IMR-90 (cell line): ENCODE measurements at regions not wholly inside any gene's neighbourhood (a gene's known extent, or its start where the extent isn't known, plus 50 kb on each side); places are given as distances from the start of the nearest gene placed in this dataset.

Source experiments
- ATAC-seq: fragments of 200-7000 bp; cut with Tn5 transposase; 2 replicates; pipeline ENCODE4 v1.9.1; 2020; ENCODE audit warnings: low read depth, mild to moderate bottlenecking, moderate library complexity
- BruUV-seq: library from RNA; stranded (reverse); fragments of 400-500 nt; replicated peaks from 2 replicates; lab custom pipeline; 2021; lab: Mats Ljungman, UMichigan
- CTCF ChIA-PET: fragments of 300-600 bp; formaldehyde crosslinking; extraction: SDS; loops from one replicate; lab custom pipeline; 2021; ENCODE audit warnings: antibody characterized with exemption; lab: Yijun Ruan, JAX
- POLR2A ChIA-PET: fragments of 300-600 bp; sonication (Branson Sonifier 250); formaldehyde crosslinking; loops from one replicate; lab custom pipeline; 2022; ENCODE audit warnings: antibody characterized with exemption; ENCODE audit not compliant: unreplicated experiment; lab: Charles Lee
- DNase-seq: peaks from one replicate; pipeline ENCODE4 v3.0.0; 2013
- H2AFZ ChIP-seq: replicated peaks from 2 replicates; pipeline ENCODE3; 2013; ENCODE audit warnings: low read length, mild to moderate bottlenecking; ENCODE audit not compliant: poor library complexity
- H2AK5ac ChIP-seq: 2 replicates; pipeline ENCODE4 v1.6.1; 2013; ENCODE audit warnings: low read depth, low read length, inconsistent platforms
- H2AK9ac ChIP-seq: replicated peaks from 2 replicates; pipeline ENCODE3; 2013; ENCODE audit warnings: mild to moderate bottlenecking, low read depth, low read length, moderate library complexity; ENCODE audit not compliant: poor library complexity
- H2BK120ac ChIP-seq: 2 replicates; pipeline ENCODE4 v1.6.1; 2013; ENCODE audit warnings: low read depth, low read length, inconsistent platforms
- H2BK15ac ChIP-seq: 3 replicates; pipeline ENCODE4 v1.6.1; 2013; ENCODE audit warnings: low read depth, low read length, inconsistent platforms
- H2BK20ac ChIP-seq: 2 replicates; pipeline ENCODE4 v1.6.1; 2013; ENCODE audit warnings: low read depth, mild to moderate bottlenecking, inconsistent platforms, low read length, moderate library complexity
- H2BK5ac ChIP-seq: 2 replicates; pipeline ENCODE4 v1.6.1; 2013; ENCODE audit warnings: mild to moderate bottlenecking, low read depth, low read length, inconsistent platforms; ENCODE audit not compliant: poor library complexity, severe bottlenecking
- H3K14ac ChIP-seq: replicated peaks from 2 replicates; pipeline ENCODE4 v1.6.1; 2013; ENCODE audit warnings: low read depth, low read length, inconsistent platforms
- H3K18ac ChIP-seq: 2 replicates; pipeline ENCODE4 v1.6.1; 2013; ENCODE audit warnings: low read depth, low read length, control low read depth
- H3K23ac ChIP-seq: 2 replicates; pipeline ENCODE4 v1.6.1; 2013; ENCODE audit warnings: low read depth, low read length, inconsistent platforms
- H3K27ac ChIP-seq: 2 replicates; pipeline ENCODE4 v1.5.1; 2013; ENCODE audit warnings: mild to moderate bottlenecking, control low read depth, low read length; ENCODE audit not compliant: insufficient read depth
- H3K27me3 ChIP-seq: 2 replicates; pipeline ENCODE4 v1.6.1; 2013; ENCODE audit warnings: low read length; ENCODE audit not compliant: control insufficient read depth, insufficient read depth
- H3K36me3 ChIP-seq: 2 replicates; pipeline ENCODE4 v1.6.1; 2013; ENCODE audit warnings: low read length, mixed read lengths; ENCODE audit not compliant: control insufficient read depth, insufficient read depth
- H3K4ac ChIP-seq: 2 replicates; pipeline ENCODE4 v1.6.1; 2013; ENCODE audit warnings: low read depth, low read length, inconsistent platforms
- H3K4me1 ChIP-seq: 2 replicates; pipeline ENCODE4 v1.6.1; 2013; ENCODE audit warnings: low read length, mixed read lengths; ENCODE audit not compliant: control insufficient read depth, insufficient read depth
- H3K4me2 ChIP-seq: 2 replicates; pipeline ENCODE4 v1.6.1; 2013; ENCODE audit warnings: low read depth, mild to moderate bottlenecking, control low read depth, low read length, moderate library complexity
- H3K4me3 ChIP-seq: 2 replicates; pipeline ENCODE4 v1.5.1; 2013; ENCODE audit warnings: low read depth, mild to moderate bottlenecking, control low read depth, low read length, moderate library complexity; ENCODE audit not compliant: insufficient read depth
- H3K56ac ChIP-seq: 2 replicates; pipeline ENCODE4 v1.6.1; 2013; ENCODE audit warnings: low read length, inconsistent platforms; ENCODE audit not compliant: insufficient read depth; ENCODE audit errors: extremely low read depth
- H3K79me1 ChIP-seq, 2 experiments: 2 replicates each; pipeline ENCODE4 v1.6.1; 2013; ENCODE audit warnings: low read length in 2 of 2, inconsistent platforms in 1 of 2, low read depth in 1 of 2
- H3K9ac ChIP-seq: 2 replicates; pipeline ENCODE4 v1.6.1; 2013; ENCODE audit warnings: low read depth, low read length, control low read depth
- H3K9me1 ChIP-seq: 2 replicates; pipeline ENCODE4 v1.6.1; 2013; ENCODE audit warnings: low read length, inconsistent platforms; ENCODE audit not compliant: insufficient read depth
- H3K9me3 ChIP-seq: 2 replicates; pipeline ENCODE4 v1.6.1; 2013; ENCODE audit warnings: low read length; ENCODE audit not compliant: control insufficient read depth, insufficient read depth
- H4K20me1 ChIP-seq: 2 replicates; pipeline ENCODE4 v1.6.1; 2013; ENCODE audit warnings: low read length, inconsistent platforms; ENCODE audit not compliant: insufficient read depth
- H4K5ac ChIP-seq: 2 replicates; pipeline ENCODE4 v1.6.1; 2013; ENCODE audit warnings: mild to moderate bottlenecking, low read depth, low read length, control low read depth
- H4K8ac ChIP-seq, 2 experiments: 2 replicates each; pipeline ENCODE4 v1.6.1; 2013; ENCODE audit warnings: low read depth in 2 of 2, low read length in 2 of 2, control low read depth in 1 of 2, inconsistent platforms in 1 of 2
- H4K91ac ChIP-seq: 2 replicates; pipeline ENCODE4 v1.6.1; 2013; ENCODE audit warnings: low read depth, low read length, inconsistent platforms; ENCODE audit not compliant: insufficient read depth
- MAFK ChIP-seq: IDR thresholded peaks from 2 replicates; pipeline ENCODE4 v1.6.1; 2012; ENCODE audit warnings: low read depth, low read length, improper control_type of control experiment
- MXI1 ChIP-seq: IDR thresholded peaks from 2 replicates; pipeline ENCODE4 v1.6.1; 2012; ENCODE audit warnings: low read depth, mild to moderate bottlenecking, low read length, moderate library complexity, borderline replicate concordance
- WGBS, 2 experiments: methylation state at CpG; one replicate each; pipeline versions ENCODE4 v1.1.5 to v1.1.7; 2013; ENCODE audit warnings: missing lambda C conversion rate in 2 of 2; ENCODE audit not compliant: insufficient read length in 1 of 2; ENCODE audit errors: extremely low coverage in 2 of 2; 5-methylcytosine and 5-hydroxymethylcytosine counted together
- dilution Hi-C: fragments of 300-500 bp; cut with HindIII; formaldehyde crosslinking; loops from one replicate; pipeline ENCODE4 v1.14.3; 2018; ENCODE audit warnings: low sequenced_read_pairs; ENCODE audit not compliant: unreplicated experiment
- in situ Hi-C: fragments of 300-500 bp; cut with MboI; formaldehyde crosslinking; loops from 3 replicates; pipeline ENCODE4 v1.14.3; 2019; ENCODE audit warnings: low sequenced_read_pairs, inconsistent platforms, mixed read lengths
- intact Hi-C: fragments of 100-400 bp; cut with micrococcal nuclease; formaldehyde crosslinking; loops from 2 replicates; pipeline ENCODE4 v1.10.0; 2022

- TF ChIP-seq MXI1 = no peak
- peak; percentile 53 for TF ChIP-seq MAFK
- Histone ChIP-seq H3K9me1 (no peaks in the 10 kb centered on the region), H3K18ac (no peak overlapping the region), H2AK5ac (no peak overlapping the region), H3K14ac (no peak overlapping the region), H2BK5ac (no peak overlapping the region), H3K4me2 (no peak overlapping the region), H3K4ac (no peak overlapping the region), H3K4me3 (no peak overlapping the region), H4K91ac (no peak overlapping the region), H3K27me3 (no peaks in the 10 kb centered on the region), H4K20me1 (no peaks in the 10 kb centered on the region), H3K27ac (no peak overlapping the region), H2BK120ac (no peak overlapping the region), H3K9ac (no peak overlapping the region), H3K4me1 (no peaks in the 10 kb centered on the region), H3K79me1 (no peaks in the 10 kb centered on the region), H3K56ac (no peak overlapping the region), H4K8ac (no peak overlapping the region), H3K23ac (no peak overlapping the region), H3K9me3 (no peaks in the 10 kb centered on the region), H2BK15ac (no peak overlapping the region), H2BK20ac (no peak overlapping the region), H4K5ac (no peak overlapping the region), H3K36me3 (no peaks in the 10 kb centered on the region), H2AK9ac (no peak overlapping the region), H2AFZ (no peak overlapping the region)
- in situ Hi-C loops = no loop called here
- ATAC-seq (no peak), DNase-seq (peak; percentile 1)
- dilution Hi-C loops = no loop called here
- no CpG with 5 or more reads among the region's 6 CpGs for WGBS, 2 experiments
- intact Hi-C loops = no loop called here
- ChIA-PET POLR2A (no interaction called here), CTCF (no interaction called here)
- BruUV-seq = no TSS peak
These were observed 284.5 kb upstream of the GJE1 start for GRCh38 chr6:141848029-141848890.
